GM12874 (cell line): ENCODE measurements at regions not wholly inside any gene's neighbourhood (a gene's known extent, or its start where the extent isn't known, plus 50 kb on each side); places are given as distances from the start of the nearest gene placed in this dataset.

Source experiments
- TF ChIP-seq, protein P1 (sequence below): IDR thresholded peaks from 2 replicates; pipeline ENCODE4 v1.5.1; 2011; ENCODE audit warnings: low read depth, mild to moderate bottlenecking, control low read depth, low read length, moderate library complexity; ENCODE audit not compliant: insufficient read depth

DNA sequence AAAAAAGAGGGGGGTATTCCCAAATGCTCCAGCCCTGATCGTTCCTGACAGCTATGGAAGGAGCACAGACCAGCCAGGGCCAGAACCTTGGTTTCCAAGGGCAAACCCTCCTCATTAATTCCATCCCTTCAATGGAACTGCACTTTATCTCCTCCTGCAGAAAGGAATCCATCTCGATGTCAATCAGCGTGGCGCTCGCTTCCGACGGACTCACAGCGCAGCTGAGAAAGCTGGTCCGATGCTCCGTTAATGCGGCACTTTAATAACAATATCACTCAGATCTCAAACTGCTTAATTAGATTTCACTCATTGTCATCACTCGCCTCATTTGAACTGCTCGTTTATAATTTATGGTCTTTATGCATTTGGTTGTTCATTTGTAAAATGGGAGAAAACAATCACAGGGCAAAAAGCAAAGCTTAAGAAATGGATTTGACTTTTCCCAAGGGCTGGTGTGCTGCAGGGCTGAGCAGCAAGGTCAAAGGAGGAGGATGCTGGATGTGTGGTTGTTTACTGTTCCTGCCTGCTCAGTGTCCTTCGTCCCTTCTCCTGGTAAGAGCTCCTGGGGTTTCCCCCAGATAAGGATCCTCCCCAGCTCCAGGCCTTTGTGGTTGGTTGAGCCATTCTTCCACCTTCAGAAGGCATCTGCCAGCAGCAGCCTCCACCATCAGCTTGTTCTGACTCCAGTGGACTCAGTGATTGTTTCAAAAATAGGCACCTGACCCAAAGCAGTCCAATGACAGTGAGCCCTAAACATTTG, 152.7 kb downstream of the ANKRD60 start:
- TF ChIP-seq, protein P1, sequence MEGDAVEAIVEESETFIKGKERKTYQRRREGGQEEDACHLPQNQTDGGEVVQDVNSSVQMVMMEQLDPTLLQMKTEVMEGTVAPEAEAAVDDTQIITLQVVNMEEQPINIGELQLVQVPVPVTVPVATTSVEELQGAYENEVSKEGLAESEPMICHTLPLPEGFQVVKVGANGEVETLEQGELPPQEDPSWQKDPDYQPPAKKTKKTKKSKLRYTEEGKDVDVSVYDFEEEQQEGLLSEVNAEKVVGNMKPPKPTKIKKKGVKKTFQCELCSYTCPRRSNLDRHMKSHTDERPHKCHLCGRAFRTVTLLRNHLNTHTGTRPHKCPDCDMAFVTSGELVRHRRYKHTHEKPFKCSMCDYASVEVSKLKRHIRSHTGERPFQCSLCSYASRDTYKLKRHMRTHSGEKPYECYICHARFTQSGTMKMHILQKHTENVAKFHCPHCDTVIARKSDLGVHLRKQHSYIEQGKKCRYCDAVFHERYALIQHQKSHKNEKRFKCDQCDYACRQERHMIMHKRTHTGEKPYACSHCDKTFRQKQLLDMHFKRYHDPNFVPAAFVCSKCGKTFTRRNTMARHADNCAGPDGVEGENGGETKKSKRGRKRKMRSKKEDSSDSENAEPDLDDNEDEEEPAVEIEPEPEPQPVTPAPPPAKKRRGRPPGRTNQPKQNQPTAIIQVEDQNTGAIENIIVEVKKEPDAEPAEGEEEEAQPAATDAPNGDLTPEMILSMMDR: no peak

DNA sequence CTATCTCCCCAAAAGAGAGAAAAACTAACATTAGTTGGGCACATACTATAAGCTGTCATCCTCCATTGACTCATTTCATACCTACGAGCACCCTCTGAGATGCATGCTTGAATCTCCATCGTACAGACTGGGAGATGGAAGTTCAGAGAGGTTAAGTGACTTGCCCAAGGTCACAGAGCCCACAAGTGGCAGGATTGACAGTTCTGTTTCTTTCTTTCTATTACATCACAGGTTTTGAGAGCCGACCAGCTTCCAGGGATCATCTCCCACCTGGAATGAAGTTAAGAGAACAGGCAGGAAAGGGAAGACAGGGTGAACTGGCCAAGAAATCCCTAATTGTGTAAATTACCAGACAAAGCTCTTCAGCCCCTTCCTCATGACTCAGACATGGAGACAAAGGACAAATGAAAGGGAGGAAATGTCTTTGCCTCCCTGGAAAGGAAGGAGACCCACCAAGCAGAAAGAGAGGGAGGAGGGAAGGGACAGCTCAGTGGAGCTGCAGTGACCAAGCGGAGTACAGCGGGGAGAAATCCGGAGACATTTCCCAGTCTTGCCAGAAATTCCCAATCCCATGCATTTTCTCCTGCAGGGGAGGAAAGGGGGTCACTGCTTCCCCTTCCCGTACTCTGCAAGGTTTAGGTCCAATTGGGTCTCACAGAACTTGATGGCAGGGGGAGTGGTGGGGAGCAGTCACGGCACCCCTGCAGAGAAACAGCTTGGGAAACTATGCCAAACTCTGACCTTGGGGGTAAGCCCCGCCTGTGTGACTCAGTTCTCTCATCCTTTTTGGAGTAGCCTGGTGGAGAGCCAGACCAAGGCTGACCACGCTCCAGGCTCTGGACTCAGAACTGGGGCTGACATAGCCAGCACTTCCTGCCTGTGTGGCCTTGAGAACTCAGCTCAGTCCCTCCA, 154.3 kb downstream of the ANKRD60 start:
- TF ChIP-seq, protein P1: no peak

GRCh38 chr20:58072695-58073671, 155.5 kb downstream of the ANKRD60 start:
- TF ChIP-seq, protein P1: no peak

- TF ChIP-seq, protein P1: no peak
These were observed 156.5 kb downstream of the ANKRD60 start for GRCh38 chr20:58071991-58072390.

DNA sequence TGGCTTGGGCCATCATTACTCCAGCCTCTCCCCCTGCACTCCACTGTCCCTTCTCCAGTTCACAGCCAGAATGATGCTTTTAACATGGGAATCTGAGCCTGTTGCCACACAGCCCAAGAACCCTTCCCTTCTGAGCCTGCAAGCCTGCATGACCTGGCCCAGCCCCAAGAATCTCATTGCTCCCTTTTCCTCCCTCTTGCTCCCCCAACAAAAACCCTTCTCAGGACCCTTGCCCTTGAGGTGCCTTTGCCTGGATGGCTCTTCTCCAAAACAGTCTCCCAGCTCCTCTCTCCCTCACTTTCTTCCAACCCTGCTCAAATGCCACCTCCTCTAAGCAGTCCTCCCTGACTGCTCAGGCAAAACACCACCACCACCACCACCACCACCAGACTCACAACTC, 157.2 kb downstream of the ANKRD60 start:
- TF ChIP-seq, protein P1: no peak

DNA sequence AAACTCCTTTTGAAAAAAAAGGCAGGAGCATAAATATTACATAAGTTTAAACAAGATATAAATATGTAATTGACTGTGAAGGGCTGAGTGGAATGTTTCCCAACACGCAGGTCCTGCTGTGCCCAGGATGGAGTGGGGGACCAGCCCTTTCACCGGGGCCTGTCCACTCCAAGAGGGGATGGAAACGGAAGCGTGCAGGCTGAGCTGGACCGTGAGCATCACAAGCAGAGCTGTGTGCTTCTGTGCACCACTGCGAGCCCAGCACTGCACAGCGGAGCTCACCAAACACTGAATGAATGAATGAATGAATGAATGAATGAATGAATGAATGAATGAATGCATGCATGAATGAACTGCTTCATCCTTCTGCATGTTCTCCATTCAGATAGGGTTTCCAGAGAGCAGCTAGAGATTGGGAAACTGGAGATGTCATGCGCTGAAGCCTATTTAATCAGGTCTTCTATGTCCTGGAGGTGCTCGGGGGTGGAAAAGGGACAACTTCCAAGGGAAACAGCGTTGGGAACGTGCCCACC, 157.7 kb downstream of the ANKRD60 start:
- TF ChIP-seq, protein P1: no peak
